K562 (cell line): ENCODE measurements at regions not wholly inside any gene's neighbourhood (a gene's known extent, or its start where the extent isn't known, plus 50 kb on each side); places are given as distances from the start of the nearest gene placed in this dataset.

ENCODE experiments used
- CBFB ChIP-seq: sonication (generic); formaldehyde crosslinking; IDR thresholded peaks from 2 replicates; pipeline ENCODE4 v1.4.0; 2020; ENCODE audit warnings: mild to moderate bottlenecking, missing genetic modification reagents
- CBX1 ChIP-seq: sonication (generic); IDR thresholded peaks from 2 replicates; pipeline ENCODE4 v1.6.1; 2016; ENCODE audit warnings: antibody characterized with exemption, low read depth, mild to moderate bottlenecking
- CSDE1 ChIP-seq, 2 experiments: fragments of 450-650 bp; IDR thresholded peaks; 2 replicates each; pipeline ENCODE4 v1.6.1; 2016; ENCODE audit warnings: mild to moderate bottlenecking in 1 of 2
- GABPA ChIP-seq: fragments of 200-800 bp; sonication (Bioruptor generic); conservative IDR thresholded peaks from 2 replicates; pipeline ENCODE4 v1.6.1; 2016; ENCODE audit warnings: low read depth, missing genetic modification characterization, missing compliant biosample characterization
- HMG20A ChIP-seq: fragments of 450-650 bp; formaldehyde crosslinking; conservative IDR thresholded peaks from 2 replicates; pipeline ENCODE4 v1.4.0; 2020; ENCODE audit warnings: mild to moderate bottlenecking, mixed read lengths
- HNRNPLL ChIP-seq: fragments of 200-400 bp; formaldehyde crosslinking; IDR thresholded peaks from 2 replicates; pipeline ENCODE4 v1.6.1; 2017; ENCODE audit warnings: low read length, low read depth, mild to moderate bottlenecking; ENCODE audit not compliant: poor library complexity, severe bottlenecking
- KAT8 ChIP-seq: fragments of 450-650 bp; IDR thresholded peaks from 2 replicates; pipeline ENCODE4 v1.6.1; 2016; ENCODE audit warnings: low read depth, mild to moderate bottlenecking
- PML ChIP-seq: IDR thresholded peaks from 2 replicates; pipeline ENCODE4 v1.6.1; 2012; ENCODE audit warnings: low read length, inconsistent platforms
- PRDM10 ChIP-seq: fragments of 450-650 bp; IDR thresholded peaks from 2 replicates; pipeline ENCODE4 v1.6.1; 2018; ENCODE audit not compliant: partially characterized antibody
- SETDB1 ChIP-seq: IDR thresholded peaks from one replicate; pipeline ENCODE4 v1.6.1; 2012; ENCODE audit warnings: low read length, control low read depth, inconsistent platforms
- SMC3 ChIP-seq: conservative IDR thresholded peaks from 2 replicates; pipeline ENCODE4 v1.6.1; 2011; ENCODE audit warnings: low read depth, low read length, improper control_type of control experiment; ENCODE audit not compliant: insufficient read depth
- U2AF1 ChIP-seq: fragments of 200-400 bp; formaldehyde crosslinking; optimal IDR thresholded peaks from 2 replicates; pipeline ENCODE3; 2017; ENCODE audit warnings: mild to moderate bottlenecking, low read depth, low read length, moderate library complexity
- ZBTB40 ChIP-seq, 2 experiments: fragments of 450-650 bp in 1 of 2; sonication (generic) in 1 of 2; formaldehyde crosslinking in 1 of 2; IDR thresholded peaks; 2 replicates each; pipeline versions ENCODE4 v1.7.1 to v1.9.0; 2016 to 2022; ENCODE audit warnings: inconsistent platforms in 1 of 2, mild to moderate bottlenecking in 1 of 2, missing genetic modification reagents in 1 of 2
- ZC3H8 ChIP-seq: fragments of 450-650 bp; IDR thresholded peaks from 2 replicates; pipeline ENCODE4 v1.6.1; 2017

- TF ChIP-seq CBFB (CRISPR knock-in tag) (no peak), HMG20A (CRISPR knock-in tag) (no peak), ZC3H8 (no peak), PML (no peak), HNRNPLL (no peak), KAT8 (no peak), SMC3 (no peak), SETDB1 (no peak), ZBTB40 (IDR thresholded peaks at IDR 0.05) (peak; percentile 35; the same call in 1 of the 2 replicates), ZBTB40 (CRISPR knock-in tag; IDR thresholded peaks at IDR 0.05) (no peak), U2AF1 (no peak), CBX1 (no peak), GABPA (tag) (peak; percentile 59), PRDM10 (peak; percentile 39), CSDE1 (IDR thresholded peaks at IDR 0.05) (no peak)
Measured at GRCh38 chr2:16227811-16228462, 287.6 kb downstream of the MYCN start (continued).
